GM19395 (cell line): ENCODE measurements at regions not wholly inside any gene's neighbourhood (a gene's known extent, or its start where the extent isn't known, plus 50 kb on each side); places are given as distances from the start of the nearest gene placed in this dataset.

Experiments used
- ATAC-seq: cut with Tn5 transposase; IDR thresholded peaks from one replicate; pipeline ENCODE4 v1.9.1; 2021; ENCODE audit warnings: mild to moderate bottlenecking, moderate library complexity; ENCODE audit not compliant: unreplicated experiment

GRCh38 chr13:33945477-33945876 is 127.5 kb downstream of the RFC3 start:
- no peak for ATAC-seq

DNA sequence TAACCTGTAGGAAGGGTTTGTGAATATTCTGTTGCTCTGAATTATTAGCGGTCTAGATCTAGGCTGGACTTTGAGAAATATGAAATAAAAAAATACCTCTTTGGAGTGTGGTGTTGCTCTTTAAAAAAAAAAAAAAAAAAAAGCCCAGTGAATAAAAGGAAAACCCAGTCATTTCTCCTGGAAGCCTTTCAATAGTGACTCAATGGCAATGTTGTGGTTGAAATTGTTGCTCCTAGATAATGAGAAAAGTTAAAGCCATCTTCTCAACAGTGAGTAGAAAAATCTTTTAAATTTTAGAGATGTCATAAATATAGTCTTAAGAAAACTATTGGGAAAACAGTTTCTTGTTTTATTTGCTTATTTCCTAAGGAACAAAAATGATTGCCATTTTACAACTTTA is 135.3 kb downstream of the RFC3 start:
- no peak for ATAC-seq

GRCh38 chr13:33953781-33954180 is 135.8 kb downstream of the RFC3 start:
- ATAC-seq, result no peak

- ATAC-seq, result no peak
Measured at GRCh38 chr13:33956346-33956745, 138.4 kb downstream of the RFC3 start.

DNA sequence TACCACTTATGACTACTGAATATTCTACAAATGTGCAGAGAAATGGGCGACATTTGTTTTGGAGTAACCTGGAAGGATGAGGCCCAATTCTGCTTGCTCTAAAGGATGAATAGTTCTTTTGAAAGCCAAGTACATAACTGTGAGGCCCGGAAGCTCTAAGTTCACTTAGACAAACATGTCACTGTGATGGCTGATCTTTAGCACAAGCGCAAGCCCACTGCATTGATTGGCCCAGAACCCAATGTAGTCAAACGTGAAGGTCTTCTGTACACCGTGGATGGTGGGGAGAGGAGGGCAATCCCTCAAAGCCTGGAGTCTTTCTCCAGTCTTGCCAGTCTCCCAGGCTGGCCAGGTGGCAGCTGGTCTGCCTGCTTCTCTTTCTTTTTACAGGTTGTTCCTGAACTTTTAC is 139.6 kb downstream of the RFC3 start:
- no peak for ATAC-seq

DNA sequence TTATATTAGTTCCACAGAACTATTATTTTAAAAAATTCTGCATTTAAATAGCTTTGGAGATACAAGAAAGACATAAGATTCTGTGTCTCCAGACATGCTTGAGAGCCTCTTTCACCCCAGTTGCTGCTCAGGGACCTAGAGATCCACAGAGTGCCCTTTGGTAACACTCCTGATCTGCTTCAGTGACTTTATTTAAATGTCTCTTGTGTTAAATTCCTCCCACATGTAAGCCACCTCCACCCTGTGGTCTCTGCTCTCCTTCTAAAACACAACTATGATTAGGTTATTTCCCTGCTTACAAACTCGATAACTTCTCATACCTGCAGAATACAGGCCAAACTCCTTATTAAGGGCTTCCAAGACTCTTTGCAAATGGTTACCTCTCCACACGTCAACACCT is 141.0 kb downstream of the RFC3 start:
- ATAC-seq, result no peak

GRCh38 chr13:33963134-33963533 is 145.2 kb downstream of the RFC3 start:
- no peak for ATAC-seq

DNA sequence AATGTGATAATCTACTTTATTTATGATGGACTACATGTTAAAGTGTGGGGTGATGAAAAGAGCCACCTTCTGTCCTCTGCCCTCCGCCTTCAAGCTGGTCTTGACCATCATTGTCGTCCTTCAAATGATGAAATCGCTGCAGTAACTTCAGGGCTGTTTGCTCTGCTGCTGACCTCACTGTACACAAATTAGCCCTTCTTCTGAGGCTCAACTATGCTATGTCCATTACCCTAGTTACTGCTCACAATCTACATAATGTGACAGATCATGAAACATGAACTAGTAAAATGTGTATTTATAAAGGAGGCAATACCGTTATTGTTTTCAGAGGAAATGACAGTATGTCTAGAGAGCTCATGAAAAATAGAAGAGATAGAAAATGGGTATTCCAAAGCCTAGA is 145.9 kb downstream of the RFC3 start:
- ATAC-seq, result no peak

GRCh38 chr13:33968520-33969507 is 150.9 kb downstream of the RFC3 start:
- no peak for ATAC-seq

GRCh38 chr13:33970746-33971561 is 153.0 kb downstream of the RFC3 start:
- no peak for ATAC-seq

GRCh38 chr13:33971562-33971819 is 153.5 kb downstream of the RFC3 start:
- no peak for ATAC-seq

DNA sequence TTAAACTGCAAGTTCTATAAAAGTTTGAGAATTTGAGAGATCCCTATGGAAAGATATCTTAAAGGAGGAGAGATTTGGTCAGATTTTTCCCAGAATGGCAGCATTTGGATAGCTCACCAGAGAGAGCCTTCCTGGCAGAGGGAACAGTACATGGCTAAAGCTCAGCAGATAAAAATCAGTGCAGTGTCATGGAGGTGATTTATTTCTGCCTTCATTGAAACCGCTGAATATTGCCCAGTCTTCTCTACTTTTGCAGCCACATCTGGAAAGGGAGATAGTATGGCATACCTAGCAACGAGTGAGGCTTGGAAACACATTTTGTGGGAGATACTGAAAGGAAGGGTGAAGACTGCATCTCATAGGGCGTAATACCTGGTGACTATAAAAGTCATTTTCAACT is 155.2 kb downstream of the RFC3 start:
- ATAC-seq, result no peak

- no peak for ATAC-seq
Measured at GRCh38 chr13:33976965-33977364, 159.0 kb downstream of the RFC3 start.

DNA sequence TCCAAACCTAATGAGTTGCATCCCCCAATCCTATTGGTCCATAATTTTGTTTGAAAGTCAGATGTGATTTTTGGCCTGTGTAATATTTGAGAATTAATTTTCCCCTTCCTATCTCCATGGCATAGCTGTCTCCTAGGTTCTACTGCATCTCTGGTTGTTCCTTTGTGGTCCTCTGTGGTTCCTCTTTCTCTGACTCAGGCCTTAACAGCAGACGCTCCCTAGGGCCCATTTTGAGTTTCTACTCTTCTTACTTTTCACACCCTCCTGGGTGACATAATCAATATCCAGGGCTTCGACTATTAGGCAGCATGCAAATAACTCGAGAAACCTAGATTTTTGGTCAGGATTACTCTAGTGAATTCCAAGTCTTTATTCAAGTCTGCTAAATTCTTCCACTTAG is 160.7 kb downstream of the RFC3 start:
- no peak for ATAC-seq

- no peak for ATAC-seq
Measured at GRCh38 chr13:33992881-33993336, 175.0 kb downstream of the RFC3 start.

DNA sequence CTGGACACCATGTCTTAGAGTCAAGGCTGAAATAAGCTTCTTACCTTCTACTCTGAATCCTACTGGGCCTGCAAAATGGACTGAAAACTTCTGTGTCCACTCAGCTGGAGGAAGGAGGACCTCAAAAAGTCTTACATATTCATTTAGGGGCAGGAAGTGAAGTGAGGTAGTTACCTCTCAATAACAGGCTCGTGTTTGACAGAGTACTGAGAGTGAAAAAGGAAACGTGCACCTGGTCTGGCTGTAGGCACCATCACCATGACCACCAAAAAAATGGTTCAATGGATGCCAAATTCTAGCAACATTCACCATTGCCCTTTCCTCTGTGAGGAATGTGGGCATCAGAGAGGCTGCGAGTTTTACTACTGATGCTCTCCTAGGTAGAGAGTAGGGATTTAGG is 176.2 kb downstream of the RFC3 start:
- ATAC-seq, result peak; percentile 79

- no peak for ATAC-seq
Measured at GRCh38 chr13:33994826-33995502, 177.0 kb downstream of the RFC3 start.

DNA sequence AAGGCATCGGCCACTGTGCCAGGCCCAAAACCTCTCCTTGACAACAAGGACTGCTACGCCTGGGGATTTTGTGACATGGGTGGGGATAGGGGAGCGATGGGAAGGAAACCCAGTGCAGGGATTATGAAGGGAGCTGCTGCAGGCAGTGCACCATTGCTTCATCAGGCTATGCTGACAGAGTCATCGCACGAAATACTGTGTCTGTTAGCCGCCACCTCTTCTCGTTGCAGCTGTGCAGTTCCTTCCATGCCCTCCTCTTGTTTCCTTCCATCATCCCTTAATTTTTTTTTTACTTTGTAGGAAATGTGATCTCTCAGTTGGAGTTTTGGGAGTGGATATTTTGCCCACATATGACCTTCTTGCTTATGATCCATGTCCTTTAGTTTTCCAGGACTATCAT is 178.7 kb downstream of the RFC3 start:
- no peak for ATAC-seq

GRCh38 chr13:33997574-33997973 is 179.6 kb downstream of the RFC3 start:
- ATAC-seq, result no peak

- ATAC-seq, result no peak
Measured at GRCh38 chr13:33999811-34000605, 182.1 kb downstream of the RFC3 start.

DNA sequence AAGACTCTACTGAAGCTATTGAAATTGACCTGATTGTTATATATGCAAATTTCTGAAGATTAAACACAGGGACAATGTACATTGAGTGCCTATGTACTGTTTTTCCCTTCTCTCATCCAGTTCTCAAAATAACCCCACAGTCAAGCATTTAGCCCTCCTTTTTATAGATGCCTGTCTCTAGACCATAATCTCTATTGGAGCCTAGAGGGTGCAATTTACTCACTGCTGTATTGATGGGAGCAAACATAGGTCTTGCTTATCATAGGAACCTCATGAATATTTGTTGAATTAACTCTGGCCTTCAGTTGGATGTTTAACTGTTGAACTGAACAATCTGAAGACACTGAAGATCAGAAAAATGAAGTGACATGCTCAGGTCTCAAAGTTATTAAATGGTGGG is 183.0 kb downstream of the RFC3 start:
- ATAC-seq, result no peak
